Keratinocyte (primary cell): ENCODE measurements at regions not wholly inside any gene's neighbourhood (a gene's known extent, or its start where the extent isn't known, plus 50 kb on each side); places are given as distances from the start of the nearest gene placed in this dataset.

Experiments used
- CTCF ChIP-seq, 3 experiments: IDR thresholded peaks in 1 of 3; conservative IDR thresholded peaks in 1 of 3; optimal IDR thresholded peaks in 1 of 3; 2 replicates in 2 of 3; 3 replicates in 1 of 3; pipeline versions ENCODE3 to v1.5.1; 2011; ENCODE audit warnings: low read length in 3 of 3, mild to moderate bottlenecking in 3 of 3, moderate library complexity in 2 of 3, control low read depth in 1 of 3, inconsistent platforms in 1 of 3; ENCODE audit not compliant: insufficient read depth in 2 of 3; ENCODE audit errors: extremely low read depth in 1 of 3
- EZH2 ChIP-seq: IDR thresholded peaks from one replicate; pipeline ENCODE4 v1.6.1; 2012; ENCODE audit warnings: inconsistent platforms, mild to moderate bottlenecking, low read length, moderate library complexity

DNA sequence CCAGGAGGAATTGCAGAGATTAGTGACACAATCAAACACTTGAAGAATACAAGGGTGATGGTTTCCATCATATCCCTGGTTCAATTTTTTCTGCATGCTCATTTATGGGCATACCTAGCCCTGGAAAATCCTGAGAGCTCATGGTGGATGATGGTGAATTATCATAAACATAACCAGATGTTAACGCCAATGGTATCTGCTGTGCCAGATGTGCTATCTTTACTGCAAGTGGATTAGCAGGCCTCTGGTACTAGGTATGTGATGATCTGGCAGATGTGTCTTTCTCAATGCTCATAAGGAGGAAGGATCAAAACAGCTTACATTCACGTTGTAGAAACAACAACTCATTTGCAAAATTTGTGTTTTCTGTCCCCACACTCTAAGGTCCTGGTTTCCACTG lies 150.5 kb downstream of the FZD1 start:
- TF ChIP-seq CTCF (optimal IDR thresholded peaks at IDR 0.05 in 1 of 3, IDR thresholded peaks at IDR 0.05 in 1 of 3, conservative IDR thresholded peaks at IDR 0.05 in 1 of 3; ENCODE audit: extremely low read depth in 1 of 3, insufficient read depth in 2 of 3, low read length in 3 of 3) (no peak), EZH2 (no peak)
